Cardiac muscle cell (in vitro differentiated cells and primary cell): ENCODE measurements at regions not wholly inside any gene's neighbourhood (a gene's known extent, or its start where the extent isn't known, plus 50 kb on each side); places are given as distances from the start of the nearest gene placed in this dataset.
A peak's percentile ranks its signal among the peaks of the same experiment; 100 is the strongest.
"Not testable (repeated sequence)": the region's sequence is repeated elsewhere in the genome, so short reads cannot be mapped to it uniquely, and the experiment has no call there.

Source experiments
- DNase-seq, 2 donors: peaks; one replicate each; pipeline versions ENCODE4 v3.0.0 to v3.0.0-alpha.2; 2010 to 2017; ENCODE audit warnings: low read depth in 1 of 2, low spot score in 1 of 2
- H3K27ac ChIP-seq: fragments of 200-600 bp; sonication (generic); 2 replicates; pipeline ENCODE4 v1.5.1; 2016
- H3K27me3 ChIP-seq: fragments of 200-600 bp; sonication (generic); 2 replicates; pipeline ENCODE4 v1.6.0; 2016; ENCODE audit warnings: control low read depth
- H3K36me3 ChIP-seq: fragments of 200-600 bp; sonication (generic); 2 replicates; pipeline ENCODE4 v1.5.1; 2016; ENCODE audit warnings: control low read depth
- H3K4me1 ChIP-seq: fragments of 200-600 bp; sonication (generic); 2 replicates; pipeline ENCODE4 v1.8.1; 2017; ENCODE audit warnings: low read depth, mild to moderate bottlenecking, mixed run types
- H3K4me3 ChIP-seq: fragments of 200-600 bp; sonication (generic); 2 replicates; pipeline ENCODE4 v1.5.1; 2016; ENCODE audit warnings: mild to moderate bottlenecking
- H3K9me3 ChIP-seq: fragments of 200-600 bp; sonication (generic); 2 replicates; pipeline ENCODE4 v1.5.1; 2017; ENCODE audit warnings: low read depth, mild to moderate bottlenecking, control low read depth
- CTCF ChIP-seq: IDR thresholded peaks from 2 replicates; pipeline ENCODE4 v1.5.1; 2012; ENCODE audit warnings: low read depth, mild to moderate bottlenecking, low read length

- H3K9me3 ChIP-seq, result no peaks in the 10 kb centered on the region
- DNase-seq, result no peak
- no peak overlapping the region for H3K4me3 ChIP-seq
- H3K27ac ChIP-seq, result no peak overlapping the region
- TF ChIP-seq CTCF, result no peak
- H3K36me3 ChIP-seq, result no peaks in the 10 kb centered on the region
- H3K27me3 ChIP-seq, result no peaks in the 10 kb centered on the region
- H3K4me1 ChIP-seq, result no peaks in the 10 kb centered on the region
Measured at GRCh38 chr12:116450406-116450910, 108.7 kb upstream of the MAP1LC3B2 start.

GRCh38 chr12:116452975-116453374 lies 106.2 kb upstream of the MAP1LC3B2 start:
- H3K36me3 ChIP-seq, H3K4me3 ChIP-seq, H3K9me3 ChIP-seq, H3K27me3 ChIP-seq, DNase-seq, H3K4me1 ChIP-seq, H3K27ac ChIP-seq: not testable (repeated sequence)

GRCh38 chr12:116453631-116454030 lies 105.5 kb upstream of the MAP1LC3B2 start:
- H3K9me3 ChIP-seq, result no peaks in the 10 kb centered on the region

GRCh38 chr12:116454076-116454475 lies 105.1 kb upstream of the MAP1LC3B2 start:
- no peak for TF ChIP-seq CTCF
- H3K27ac ChIP-seq, result no peak overlapping the region

More at GRCh38 chr12:116453631-116454030, 105.5 kb upstream of the MAP1LC3B2 start:
- no peaks in the 10 kb centered on the region for H3K36me3 ChIP-seq
- DNase-seq, result no peak
- H3K4me3 ChIP-seq, result no peak overlapping the region
- H3K27me3 ChIP-seq, result no peaks in the 10 kb centered on the region
- TF ChIP-seq CTCF, result no peak
- H3K27ac ChIP-seq, result no peak overlapping the region
- H3K4me1 ChIP-seq, result no peaks in the 10 kb centered on the region

GRCh38 chr12:116454950-116455447 lies 104.2 kb upstream of the MAP1LC3B2 start:
- no peak overlapping the region for H3K27ac ChIP-seq
- TF ChIP-seq CTCF, result no peak
- DNase-seq, result peak in 1 of 2 donors; percentile 81

More at GRCh38 chr12:116454076-116454475, 105.1 kb upstream of the MAP1LC3B2 start:
- Histone ChIP-seq H3K4me1 (no peaks in the 10 kb centered on the region), H3K4me3 (no peak overlapping the region), H3K9me3 (no peaks in the 10 kb centered on the region), H3K36me3 (no peaks in the 10 kb centered on the region), H3K27me3 (no peaks in the 10 kb centered on the region)
- no peak for DNase-seq

GRCh38 chr12:116455540-116456329 lies 103.4 kb upstream of the MAP1LC3B2 start:
- Histone ChIP-seq H3K4me3 (no peak overlapping the region), H3K9me3 (no peaks in the 10 kb centered on the region), H3K4me1 (no peaks in the 10 kb centered on the region), H3K27me3 (no peaks in the 10 kb centered on the region), H3K27ac (no peak overlapping the region), H3K36me3 (no peaks in the 10 kb centered on the region)
- no peak for TF ChIP-seq CTCF
- DNase-seq, result peak in 1 of 2 donors; percentile 98

More at GRCh38 chr12:116454950-116455447, 104.2 kb upstream of the MAP1LC3B2 start:
- Histone ChIP-seq H3K4me1 (no peaks in the 10 kb centered on the region), H3K36me3 (no peaks in the 10 kb centered on the region), H3K9me3 (no peaks in the 10 kb centered on the region), H3K27me3 (no peaks in the 10 kb centered on the region), H3K4me3 (no peak overlapping the region)
